DOHH2 (cell line): ENCODE measurements at regions not wholly inside any gene's neighbourhood (a gene's known extent, or its start where the extent isn't known, plus 50 kb on each side); places are given as distances from the start of the nearest gene placed in this dataset.

Experiments
- H3F3A ChIP-seq: fragments of 200-600 bp; sonication (generic), shearing (Covaris generic); 2 replicates; pipeline ENCODE4 v1.6.0; 2016; ENCODE audit warnings: antibody characterized with exemption, mild to moderate bottlenecking; ENCODE audit not compliant: control insufficient read depth, insufficient read depth
- H3K27ac ChIP-seq: fragments of 200-600 bp; sonication (generic); 2 replicates; pipeline ENCODE4 v1.5.1; 2014; ENCODE audit warnings: low read depth, mild to moderate bottlenecking, low read length, moderate library complexity
- H3K27me3 ChIP-seq: fragments of 200-600 bp; sonication (generic); 2 replicates; pipeline ENCODE4 v1.6.1; 2014; ENCODE audit warnings: mild to moderate bottlenecking, low read length, mixed read lengths; ENCODE audit not compliant: control insufficient read depth
- H3K36me3 ChIP-seq: fragments of 200-600 bp; sonication (generic); 2 replicates; pipeline ENCODE4 v1.6.1; 2014; ENCODE audit warnings: mild to moderate bottlenecking, low read length, moderate library complexity, mixed read lengths; ENCODE audit not compliant: control insufficient read depth
- H3K4me1 ChIP-seq: fragments of 200-600 bp; sonication (generic); 2 replicates; pipeline ENCODE4 v1.6.1; 2014; ENCODE audit warnings: mild to moderate bottlenecking, low read length, mixed read lengths; ENCODE audit not compliant: control insufficient read depth
- H3K4me2 ChIP-seq: fragments of 200-600 bp; sonication (generic); 2 replicates; pipeline ENCODE4 v1.6.0; 2014; ENCODE audit warnings: mild to moderate bottlenecking, low read length, moderate library complexity
- H3K4me3 ChIP-seq: fragments of 200-600 bp; sonication (generic); 2 replicates; pipeline ENCODE4 v1.5.1; 2014; ENCODE audit warnings: mild to moderate bottlenecking, low read length, mixed read lengths
- H3K79me2 ChIP-seq: fragments of 200-600 bp; sonication (generic); 2 replicates; pipeline ENCODE4 v1.6.1; 2014; ENCODE audit warnings: mild to moderate bottlenecking, low read length, mixed read lengths; ENCODE audit not compliant: control insufficient read depth
- H3K9me2 ChIP-seq: fragments of 200-600 bp; sonication (generic); replicated peaks from 2 replicates; pipeline ENCODE4 v1.6.1; 2014; ENCODE audit warnings: mild to moderate bottlenecking, low read length, mixed read lengths; ENCODE audit not compliant: control insufficient read depth
- H3K9me3 ChIP-seq: fragments of 200-600 bp; sonication (generic); 2 replicates; pipeline ENCODE4 v1.6.1; 2014; ENCODE audit warnings: antibody characterized with exemption, low read length, mixed read lengths; ENCODE audit not compliant: control insufficient read depth, insufficient read depth
- H4K20me1 ChIP-seq: fragments of 200-600 bp; sonication (generic); 2 replicates; pipeline ENCODE4 v1.6.0; 2014; ENCODE audit warnings: low read depth, mild to moderate bottlenecking, antibody characterized with exemption, low read length, moderate library complexity; ENCODE audit not compliant: control insufficient read depth, insufficient read depth
- EZH2phosphoT487 ChIP-seq: fragments of 200-600 bp; sonication (generic); IDR thresholded peaks from 2 replicates; pipeline ENCODE4 v1.6.1; 2017; ENCODE audit warnings: borderline replicate concordance, mild to moderate bottlenecking, antibody characterized with exemption, low read length, moderate library complexity, mixed read lengths
- TF ChIP-seq, protein P1 (sequence below): fragments of 200-600 bp; sonication (generic); IDR thresholded peaks from one replicate; pipeline ENCODE4 v1.5.1; 2014; ENCODE audit warnings: antibody characterized with exemption, mild to moderate bottlenecking, low read depth, low read length; ENCODE audit not compliant: poor library complexity, severe bottlenecking

GRCh38 chr20:50242548-50242862 is 51.9 kb downstream of the CEBPB start:
- no peaks in the 10 kb centered on the region for H3K4me1 ChIP-seq
- no peak for TF ChIP-seq EZH2phosphoT487
- TF ChIP-seq, protein P1, sequence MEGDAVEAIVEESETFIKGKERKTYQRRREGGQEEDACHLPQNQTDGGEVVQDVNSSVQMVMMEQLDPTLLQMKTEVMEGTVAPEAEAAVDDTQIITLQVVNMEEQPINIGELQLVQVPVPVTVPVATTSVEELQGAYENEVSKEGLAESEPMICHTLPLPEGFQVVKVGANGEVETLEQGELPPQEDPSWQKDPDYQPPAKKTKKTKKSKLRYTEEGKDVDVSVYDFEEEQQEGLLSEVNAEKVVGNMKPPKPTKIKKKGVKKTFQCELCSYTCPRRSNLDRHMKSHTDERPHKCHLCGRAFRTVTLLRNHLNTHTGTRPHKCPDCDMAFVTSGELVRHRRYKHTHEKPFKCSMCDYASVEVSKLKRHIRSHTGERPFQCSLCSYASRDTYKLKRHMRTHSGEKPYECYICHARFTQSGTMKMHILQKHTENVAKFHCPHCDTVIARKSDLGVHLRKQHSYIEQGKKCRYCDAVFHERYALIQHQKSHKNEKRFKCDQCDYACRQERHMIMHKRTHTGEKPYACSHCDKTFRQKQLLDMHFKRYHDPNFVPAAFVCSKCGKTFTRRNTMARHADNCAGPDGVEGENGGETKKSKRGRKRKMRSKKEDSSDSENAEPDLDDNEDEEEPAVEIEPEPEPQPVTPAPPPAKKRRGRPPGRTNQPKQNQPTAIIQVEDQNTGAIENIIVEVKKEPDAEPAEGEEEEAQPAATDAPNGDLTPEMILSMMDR = no peak
- no peaks in the 10 kb centered on the region for H3K36me3 ChIP-seq
- H3K4me3 ChIP-seq = no peak overlapping the region
- H3F3A ChIP-seq = no peaks in the 10 kb centered on the region
- no peak overlapping the region for H3K27ac ChIP-seq
- H3K9me3 ChIP-seq = no peaks in the 10 kb centered on the region
- H3K79me2 ChIP-seq = no peaks in the 10 kb centered on the region
- no peak overlapping the region for H3K4me2 ChIP-seq
- H3K27me3 ChIP-seq = peaks cover 4% of the 10 kb centered on the region; the same call in 1 of the 2 replicates
- no peaks in the 10 kb centered on the region for H3K9me2 ChIP-seq
- no peaks in the 10 kb centered on the region for H4K20me1 ChIP-seq

GRCh38 chr20:50242863-50243609 is 52.4 kb downstream of the CEBPB start:
- Histone ChIP-seq H3K27ac (no peak overlapping the region), H3K9me3 (no peaks in the 10 kb centered on the region), H3K4me2 (no peak overlapping the region), H3K4me3 (no peak overlapping the region), H3F3A (no peaks in the 10 kb centered on the region), H3K4me1 (no peaks in the 10 kb centered on the region), H3K27me3 (peaks cover 4% of the 10 kb centered on the region; the same call in 1 of the 2 replicates), H3K9me2 (no peaks in the 10 kb centered on the region), H3K36me3 (no peaks in the 10 kb centered on the region), H3K79me2 (no peaks in the 10 kb centered on the region), H4K20me1 (no peaks in the 10 kb centered on the region)
- TF ChIP-seq, protein P1 = no peak
- no peak for TF ChIP-seq EZH2phosphoT487

DNA sequence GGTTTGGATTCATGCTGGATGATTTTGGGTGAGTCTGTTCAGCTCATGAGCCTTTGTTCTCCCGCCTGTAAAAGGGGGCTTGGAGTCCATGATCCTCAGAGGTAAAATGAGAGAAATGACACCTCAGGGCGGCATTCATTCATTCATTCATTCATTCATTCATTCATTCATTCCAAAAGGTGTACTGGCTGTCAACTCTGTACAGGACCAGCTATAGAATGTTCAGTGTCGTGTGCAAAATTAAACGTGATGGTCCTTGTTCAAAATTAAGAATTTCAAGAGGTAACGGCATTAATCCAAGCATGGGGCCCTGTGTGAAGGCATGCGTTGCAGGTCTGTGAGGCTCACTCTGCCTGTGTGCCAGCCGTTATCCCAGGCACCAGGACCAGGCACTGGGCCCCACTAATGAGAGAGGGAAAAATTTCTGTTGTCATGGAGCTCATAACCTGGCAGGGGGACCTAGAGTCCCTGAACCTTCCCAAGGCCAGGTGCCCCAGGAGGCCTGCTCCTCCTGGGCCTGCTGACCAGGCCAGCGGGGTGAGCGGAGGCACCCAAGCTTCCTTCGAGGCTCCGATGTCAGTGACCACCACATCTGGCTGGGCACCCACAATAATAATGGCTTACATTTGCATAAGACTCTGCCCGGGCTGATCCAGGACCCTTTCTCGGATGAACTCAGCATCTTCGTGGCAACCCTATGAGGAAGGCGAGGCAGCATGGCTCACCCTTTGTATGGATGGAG is 53.2 kb downstream of the CEBPB start:
- Histone ChIP-seq H3K79me2 (no peaks in the 10 kb centered on the region), H3K4me2 (no peak overlapping the region), H4K20me1 (no peaks in the 10 kb centered on the region), H3K4me3 (no peak overlapping the region), H3F3A (no peaks in the 10 kb centered on the region), H3K27me3 (peaks cover 4% of the 10 kb centered on the region; the same call in 1 of the 2 replicates), H3K4me1 (no peaks in the 10 kb centered on the region), H3K9me3 (no peaks in the 10 kb centered on the region), H3K36me3 (no peaks in the 10 kb centered on the region), H3K27ac (no peak overlapping the region), H3K9me2 (no peaks in the 10 kb centered on the region)
- no peak for TF ChIP-seq EZH2phosphoT487
- TF ChIP-seq, protein P1 = no peak
